WERI-Rb-1 (cell line): ENCODE measurements at regions not wholly inside any gene's neighbourhood (a gene's known extent, or its start where the extent isn't known, plus 50 kb on each side); places are given as distances from the start of the nearest gene placed in this dataset.

Experiments used
- DNase-seq: peaks from one replicate; pipeline ENCODE4 v3.0.0-alpha.2; 2020
- H3K27ac ChIP-seq: fragments of 250-450 bp; sonication (Bioruptor Pico); 2 replicates; pipeline ENCODE4 v1.5.1; 2020; ENCODE audit warnings: mild to moderate bottlenecking, moderate library complexity
- H3K27me3 ChIP-seq: fragments of 250-450 bp; sonication (Bioruptor Pico); 2 replicates; pipeline ENCODE4 v1.5.1; 2021; ENCODE audit warnings: mild to moderate bottlenecking, low read depth, moderate library complexity; ENCODE audit not compliant: insufficient read depth, severe bottlenecking
- H3K36me3 ChIP-seq: fragments of 250-450 bp; sonication (Bioruptor Pico); 2 replicates; pipeline ENCODE4 v1.5.1; 2020; ENCODE audit warnings: mild to moderate bottlenecking, moderate library complexity
- H3K4me3 ChIP-seq: 2 replicates; pipeline ENCODE4 v1.5.1; 2011; ENCODE audit warnings: low read depth, mild to moderate bottlenecking, control low read depth, low read length
- H3K9me3 ChIP-seq: fragments of 250-450 bp; sonication (Bioruptor Pico); 2 replicates; pipeline ENCODE4 v1.5.1; 2021; ENCODE audit warnings: mild to moderate bottlenecking, moderate library complexity; ENCODE audit not compliant: severe bottlenecking
- TF ChIP-seq, protein P1 (sequence below): IDR thresholded peaks from 2 replicates; pipeline ENCODE4 v1.5.1; 2011; ENCODE audit warnings: low read depth, mild to moderate bottlenecking, control low read depth, inconsistent platforms, low read length

DNA sequence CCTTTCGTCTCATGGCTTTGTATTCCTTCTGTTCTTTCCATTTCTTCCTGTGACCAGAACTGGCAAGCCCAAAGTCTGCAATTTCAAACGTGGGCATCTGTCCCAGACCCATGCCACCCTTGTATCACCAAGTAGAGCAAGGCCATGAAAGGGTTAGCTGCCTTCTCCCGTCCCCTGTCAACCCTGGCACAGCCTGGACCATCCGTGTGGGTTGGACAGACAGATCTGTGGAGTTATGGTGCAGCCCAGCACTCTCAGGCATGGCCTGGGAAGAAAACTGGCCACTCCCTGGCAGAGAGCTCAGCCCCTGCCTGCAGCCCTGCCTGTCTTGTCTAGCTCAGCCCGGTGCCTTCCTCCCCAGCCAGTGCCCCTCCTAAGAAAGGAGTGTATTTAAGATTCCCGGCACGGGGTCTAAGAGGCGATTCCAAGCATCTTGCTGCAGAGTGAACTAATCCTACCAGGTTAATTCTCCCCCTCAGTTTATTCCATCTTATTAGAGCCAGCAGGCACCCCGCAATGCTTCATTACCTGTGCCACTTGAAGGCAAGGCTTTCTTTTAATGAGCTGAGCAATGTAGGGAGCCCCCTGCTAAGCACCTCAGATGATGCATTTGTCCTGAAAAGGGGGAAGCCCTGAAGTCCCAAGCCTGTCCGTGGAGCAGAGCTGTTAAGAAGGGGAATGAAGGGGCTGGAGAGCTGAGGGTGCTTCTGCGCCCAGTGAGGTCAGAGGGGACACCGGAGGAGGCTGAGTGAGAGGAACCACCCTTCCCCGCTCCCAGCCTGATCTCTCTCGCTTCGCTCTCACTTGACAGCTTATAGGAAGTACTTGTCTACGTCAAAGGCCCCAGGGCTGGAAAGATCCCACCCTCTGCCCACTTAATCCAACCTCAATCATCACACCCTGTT, 130.6 kb downstream of the SPATA19 start:
- no peak overlapping the region for H3K4me3 ChIP-seq
- TF ChIP-seq, protein P1, sequence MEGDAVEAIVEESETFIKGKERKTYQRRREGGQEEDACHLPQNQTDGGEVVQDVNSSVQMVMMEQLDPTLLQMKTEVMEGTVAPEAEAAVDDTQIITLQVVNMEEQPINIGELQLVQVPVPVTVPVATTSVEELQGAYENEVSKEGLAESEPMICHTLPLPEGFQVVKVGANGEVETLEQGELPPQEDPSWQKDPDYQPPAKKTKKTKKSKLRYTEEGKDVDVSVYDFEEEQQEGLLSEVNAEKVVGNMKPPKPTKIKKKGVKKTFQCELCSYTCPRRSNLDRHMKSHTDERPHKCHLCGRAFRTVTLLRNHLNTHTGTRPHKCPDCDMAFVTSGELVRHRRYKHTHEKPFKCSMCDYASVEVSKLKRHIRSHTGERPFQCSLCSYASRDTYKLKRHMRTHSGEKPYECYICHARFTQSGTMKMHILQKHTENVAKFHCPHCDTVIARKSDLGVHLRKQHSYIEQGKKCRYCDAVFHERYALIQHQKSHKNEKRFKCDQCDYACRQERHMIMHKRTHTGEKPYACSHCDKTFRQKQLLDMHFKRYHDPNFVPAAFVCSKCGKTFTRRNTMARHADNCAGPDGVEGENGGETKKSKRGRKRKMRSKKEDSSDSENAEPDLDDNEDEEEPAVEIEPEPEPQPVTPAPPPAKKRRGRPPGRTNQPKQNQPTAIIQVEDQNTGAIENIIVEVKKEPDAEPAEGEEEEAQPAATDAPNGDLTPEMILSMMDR: no peak
- H3K27ac ChIP-seq: peak overlapping the region; percentile 49
- DNase-seq: peak; percentile 62
- no peaks in the 10 kb centered on the region for H3K36me3 ChIP-seq
- no peaks in the 10 kb centered on the region for H3K27me3 ChIP-seq
- H3K9me3 ChIP-seq: no peaks in the 10 kb centered on the region

DNA sequence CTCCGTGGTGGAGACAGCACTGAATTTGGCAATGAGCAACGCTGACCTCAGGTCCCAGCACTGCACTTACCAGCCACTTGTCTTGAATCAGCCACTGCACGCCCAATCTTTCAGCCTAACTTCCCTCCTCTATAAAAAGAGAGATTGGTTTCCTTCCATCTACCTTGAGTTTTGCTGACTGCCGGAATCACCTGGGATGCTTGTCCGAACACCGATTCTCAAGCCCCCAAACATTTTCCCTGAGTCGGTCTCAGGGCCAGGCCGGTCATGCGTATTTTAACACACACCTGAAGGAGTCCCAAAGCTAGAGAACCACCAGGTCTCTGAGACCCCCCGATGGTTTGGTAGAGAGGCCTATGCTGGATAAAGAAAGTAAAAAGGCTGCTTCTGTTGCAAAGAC, 131.5 kb downstream of the SPATA19 start:
- TF ChIP-seq, protein P1: no peak
- DNase-seq: no peak
- Histone ChIP-seq H3K9me3 (no peaks in the 10 kb centered on the region), H3K27ac (peak overlapping the region; percentile 49), H3K36me3 (no peaks in the 10 kb centered on the region), H3K4me3 (no peak overlapping the region), H3K27me3 (no peaks in the 10 kb centered on the region)

DNA sequence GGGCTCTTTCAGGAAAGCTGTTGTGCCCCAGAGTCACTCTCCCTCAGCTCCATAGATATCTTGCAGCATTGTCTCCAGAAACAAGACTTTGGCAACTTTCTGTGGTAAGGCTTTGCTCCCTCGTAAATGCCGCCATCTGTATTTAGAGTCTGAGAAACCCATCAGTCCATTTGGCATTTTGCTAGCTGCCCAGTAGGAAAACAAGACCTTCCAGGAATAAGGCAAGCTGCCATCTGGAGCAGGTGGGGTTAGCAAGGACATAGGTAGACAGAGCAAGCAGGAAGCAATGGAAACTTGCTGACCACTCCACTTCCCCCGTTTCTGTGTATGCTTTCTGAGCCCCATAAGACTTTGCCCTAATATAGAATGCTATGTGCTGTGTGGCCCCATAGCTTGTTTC, 131.9 kb downstream of the SPATA19 start:
- no peak for DNase-seq
- TF ChIP-seq, protein P1: no peak
- no peaks in the 10 kb centered on the region for H3K9me3 ChIP-seq
- H3K27me3 ChIP-seq: no peaks in the 10 kb centered on the region
- H3K4me3 ChIP-seq: no peak overlapping the region
- no peaks in the 10 kb centered on the region for H3K36me3 ChIP-seq
- H3K27ac ChIP-seq: peak overlapping the region; percentile 69

DNA sequence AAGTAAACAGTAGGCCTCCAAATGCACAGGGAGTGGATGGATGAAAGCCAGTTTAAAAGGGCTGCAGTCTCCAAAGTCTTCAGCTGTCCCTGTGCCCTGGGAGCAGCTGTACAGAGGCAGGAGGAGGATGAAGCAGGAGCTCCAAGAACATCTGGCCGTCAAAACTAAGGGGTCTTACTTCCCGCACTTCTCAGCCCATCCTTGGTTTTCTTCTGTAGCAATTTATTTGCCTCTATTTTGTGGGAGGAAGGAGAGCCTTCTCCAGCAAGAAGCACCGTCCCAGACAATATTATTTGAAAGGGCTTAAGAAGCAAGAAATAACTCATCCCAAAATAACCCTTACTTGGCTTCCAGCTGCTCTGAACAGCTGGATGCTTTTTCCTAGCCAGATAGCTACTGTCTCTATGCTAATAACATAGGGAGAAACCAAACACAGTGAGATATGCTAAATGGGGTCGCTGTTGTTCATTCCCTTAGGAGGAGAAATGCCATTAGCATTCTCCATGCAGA, 133.2 kb downstream of the SPATA19 start:
- Histone ChIP-seq H3K27me3 (no peaks in the 10 kb centered on the region), H3K36me3 (no peaks in the 10 kb centered on the region), H3K9me3 (no peaks in the 10 kb centered on the region), H3K27ac (peak overlapping the region; percentile 69), H3K4me3 (no peak overlapping the region)
- TF ChIP-seq, protein P1: no peak
- no peak for DNase-seq

DNA sequence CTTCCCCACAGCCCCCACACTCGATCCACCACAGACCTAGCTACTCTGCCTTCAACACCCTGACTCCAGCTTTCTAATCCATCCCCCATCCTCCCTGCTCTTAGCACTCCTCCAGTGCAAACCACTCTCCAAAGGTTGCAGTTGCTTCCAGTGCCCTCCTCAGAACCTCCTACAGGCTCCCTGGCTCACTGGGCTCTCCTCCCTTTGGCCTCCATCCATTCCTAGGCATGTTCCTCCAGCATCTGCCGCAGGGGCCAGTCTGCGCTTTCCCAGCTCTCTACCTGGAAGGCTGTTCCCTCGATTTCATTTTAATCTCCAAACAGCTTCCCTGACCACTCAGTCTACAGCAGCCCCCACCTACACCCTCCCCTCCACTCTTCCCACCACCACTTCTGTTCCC, 133.8 kb downstream of the SPATA19 start:
- H3K9me3 ChIP-seq: no peaks in the 10 kb centered on the region
- no peak for DNase-seq
- H3K27ac ChIP-seq: no peak overlapping the region; the same call in 1 of the 2 replicates
- no peak overlapping the region for H3K4me3 ChIP-seq
- H3K27me3 ChIP-seq: no peaks in the 10 kb centered on the region
- H3K36me3 ChIP-seq: no peaks in the 10 kb centered on the region
- TF ChIP-seq, protein P1: no peak
